PC-3 (cell line): ENCODE measurements at regions not wholly inside any gene's neighbourhood (a gene's known extent, or its start where the extent isn't known, plus 50 kb on each side); places are given as distances from the start of the nearest gene placed in this dataset.

ENCODE experiments used
- ATAC-seq: fragments of 200-7000 bp; cut with Tn5 transposase; 2 replicates; pipeline ENCODE4 v1.9.1; 2020; ENCODE audit warnings: mild to moderate bottlenecking, moderate library complexity
- BruUV-seq: library from RNA; stranded (reverse); fragments of 400-500 nt; replicated peaks from 2 replicates; lab custom pipeline; 2021; lab: Mats Ljungman, UMichigan
- CTCF ChIA-PET: fragments of 300-600 bp; sonication (Branson Sonifier 250); formaldehyde crosslinking; loops from one replicate; lab custom pipeline; 2022; ENCODE audit warnings: antibody characterized with exemption; lab: Charles Lee
- POLR2A ChIA-PET: fragments of 300-600 bp; sonication (Branson Sonifier 250); formaldehyde crosslinking; loops from one replicate; lab custom pipeline; 2022; ENCODE audit warnings: antibody characterized with exemption; ENCODE audit not compliant: unreplicated experiment; lab: Charles Lee
- DNase-seq: peaks from one replicate; pipeline ENCODE4 v3.0.0-alpha.2; 2015
- H2AFZ ChIP-seq: fragments of 300-600 bp; sonication (generic); 2 replicates; pipeline ENCODE4 v1.6.0; 2016; ENCODE audit warnings: antibody characterized with exemption, low read length
- H3F3A ChIP-seq: fragments of 300-600 bp; sonication (generic); one replicate; pipeline ENCODE4 v1.6.0; 2017; ENCODE audit warnings: antibody characterized with exemption, low read length, control low read depth, mild to moderate bottlenecking; ENCODE audit not compliant: unreplicated experiment
- H3K27ac ChIP-seq: fragments of 300-600 bp; sonication (generic); 2 replicates; pipeline ENCODE4 v1.5.1; 2016; ENCODE audit warnings: mild to moderate bottlenecking, low read length
- H3K27me3 ChIP-seq: fragments of 300-600 bp; sonication (generic); 2 replicates; pipeline ENCODE4 v1.6.1; 2016; ENCODE audit warnings: low read length, mixed read lengths
- H3K36me3 ChIP-seq: fragments of 300-600 bp; sonication (generic); 2 replicates; pipeline ENCODE4 v1.6.1; 2016; ENCODE audit warnings: low read depth, mixed run types, low read length, mixed read lengths
- H3K4me1 ChIP-seq: fragments of 300-600 bp; sonication (generic); 2 replicates; pipeline ENCODE4 v1.5.1; 2016; ENCODE audit warnings: low read length; ENCODE audit not compliant: insufficient read depth
- H3K4me2 ChIP-seq: fragments of 300-600 bp; sonication (generic); 2 replicates; pipeline ENCODE4 v1.6.0; 2016; ENCODE audit warnings: low read length
- H3K4me3 ChIP-seq: fragments of 300-600 bp; sonication (generic); 2 replicates; pipeline ENCODE4 v1.5.1; 2016; ENCODE audit warnings: mild to moderate bottlenecking, low read length, mixed read lengths
- H3K79me2 ChIP-seq: fragments of 300-600 bp; sonication (generic); 2 replicates; pipeline ENCODE4 v1.6.1; 2017; ENCODE audit warnings: low read length, mixed read lengths
- H3K9ac ChIP-seq: fragments of 300-600 bp; sonication (generic); 2 replicates; pipeline ENCODE4 v1.6.0; 2016; ENCODE audit warnings: mild to moderate bottlenecking, low read length
- H3K9me2 ChIP-seq: fragments of 300-600 bp; sonication (generic); replicated peaks from 2 replicates; pipeline ENCODE4 v1.6.1; 2016; ENCODE audit warnings: mixed run types, low read length, mixed read lengths
- H3K9me3 ChIP-seq: fragments of 300-600 bp; sonication (generic); 2 replicates; pipeline ENCODE4 v1.6.1; 2016; ENCODE audit warnings: low read length, mixed read lengths
- H4K20me1 ChIP-seq: fragments of 300-600 bp; sonication (generic); 2 replicates; pipeline ENCODE4 v1.6.1; 2016; ENCODE audit warnings: low read length, mixed read lengths
- CTCF ChIP-seq: fragments of 300-600 bp; sonication (generic); conservative IDR thresholded peaks from 2 replicates; pipeline ENCODE4 v1.5.1; 2017; ENCODE audit warnings: antibody characterized with exemption, low read depth, mild to moderate bottlenecking, low read length
- EZH2 ChIP-seq: fragments of 300-600 bp; sonication (generic); IDR thresholded peaks from one replicate; pipeline ENCODE4 v1.6.1; 2017; ENCODE audit warnings: antibody characterized with exemption, mild to moderate bottlenecking, low read length; ENCODE audit not compliant: unreplicated experiment
- EZH2phosphoT487 ChIP-seq: fragments of 300-600 bp; sonication (generic); IDR thresholded peaks from 2 replicates; pipeline ENCODE4 v1.6.1; 2018; ENCODE audit warnings: mild to moderate bottlenecking, antibody characterized with exemption, low read length, borderline replicate concordance
- intact Hi-C: fragments of 100-400 bp; cut with micrococcal nuclease; formaldehyde crosslinking; loops from 2 replicates; pipeline ENCODE4 v1.9.0; 2023

- Histone ChIP-seq H3F3A (no peaks in the 10 kb centered on the region), H3K9me3 (no peaks in the 10 kb centered on the region), H3K27ac (no peak overlapping the region), H3K4me2 (no peak overlapping the region), H3K4me1 (peaks cover 11% of the 10 kb centered on the region), H3K36me3 (no peaks in the 10 kb centered on the region), H3K27me3 (no peaks in the 10 kb centered on the region), H4K20me1 (no peaks in the 10 kb centered on the region), H2AFZ (no peak overlapping the region), H3K4me3 (no peak overlapping the region), H3K79me2 (no peaks in the 10 kb centered on the region), H3K9ac (no peak overlapping the region), H3K9me2 (no peaks in the 10 kb centered on the region)
- DNase-seq, result no peak
- POLR2A ChIA-PET, result no interaction called here
- intact Hi-C loops, result no loop called here
- CTCF ChIA-PET, result no interaction called here
- TF ChIP-seq EZH2 (no peak), EZH2phosphoT487 (no peak), CTCF (no peak)
- BruUV-seq, result no TSS peak
- no peak for ATAC-seq
These were observed 127.0 kb downstream of the METTL4 start for GRCh38 chr18:2444201-2444875.

GRCh38 chr18:2448565-2449151 lies 122.6 kb downstream of the METTL4 start:
- no peaks in the 10 kb centered on the region for H3K27me3 ChIP-seq
- H3K9ac ChIP-seq, result no peak overlapping the region
- ChIA-PET POLR2A (no interaction called here), CTCF (no interaction called here)
- no peaks in the 10 kb centered on the region for H3K36me3 ChIP-seq
- no peak overlapping the region for H2AFZ ChIP-seq
- no peak overlapping the region for H3K4me2 ChIP-seq
- no peaks in the 10 kb centered on the region for H3F3A ChIP-seq
- no TSS peak for BruUV-seq
- H3K27ac ChIP-seq, result no peak overlapping the region
- no peaks in the 10 kb centered on the region for H3K79me2 ChIP-seq
- H3K4me3 ChIP-seq, result no peak overlapping the region
- intact Hi-C loops, result no loop called here
- no peaks in the 10 kb centered on the region for H3K9me3 ChIP-seq
- peaks cover 2% of the 10 kb centered on the region; the same call in 1 of the 2 replicates for H3K4me1 ChIP-seq
- no peaks in the 10 kb centered on the region for H3K9me2 ChIP-seq
- TF ChIP-seq EZH2phosphoT487 (no peak), CTCF (no peak), EZH2 (no peak)
- DNase-seq (no peak), ATAC-seq (no peak)
- H4K20me1 ChIP-seq, result no peaks in the 10 kb centered on the region

GRCh38 chr18:2451556-2451955 lies 119.7 kb downstream of the METTL4 start:
- Histone ChIP-seq H2AFZ (no peak overlapping the region), H4K20me1 (no peaks in the 10 kb centered on the region), H3F3A (no peaks in the 10 kb centered on the region), H3K9ac (no peak overlapping the region), H3K9me2 (no peaks in the 10 kb centered on the region), H3K79me2 (no peaks in the 10 kb centered on the region), H3K4me1 (no peaks in the 10 kb centered on the region), H3K4me2 (no peak overlapping the region), H3K36me3 (no peaks in the 10 kb centered on the region), H3K27me3 (no peaks in the 10 kb centered on the region), H3K4me3 (no peak overlapping the region), H3K27ac (no peak overlapping the region), H3K9me3 (no peaks in the 10 kb centered on the region)
- BruUV-seq, result no TSS peak
- CTCF ChIA-PET, result no interaction called here
- ATAC-seq (no peak), DNase-seq (peak; percentile 14)
- POLR2A ChIA-PET, result no interaction called here
- TF ChIP-seq CTCF, result no peak
- no peak for TF ChIP-seq EZH2phosphoT487
- no peak for TF ChIP-seq EZH2
- intact Hi-C loops, result no loop called here
